ENCODE measurements at regions not wholly inside any gene's neighbourhood (a gene's known extent, or its start where the extent isn't known, plus 50 kb on each side); places are given as distances from the start of the nearest gene placed in this dataset.
A peak's percentile ranks its signal among the peaks of the same experiment; 100 is the strongest.

DNA sequence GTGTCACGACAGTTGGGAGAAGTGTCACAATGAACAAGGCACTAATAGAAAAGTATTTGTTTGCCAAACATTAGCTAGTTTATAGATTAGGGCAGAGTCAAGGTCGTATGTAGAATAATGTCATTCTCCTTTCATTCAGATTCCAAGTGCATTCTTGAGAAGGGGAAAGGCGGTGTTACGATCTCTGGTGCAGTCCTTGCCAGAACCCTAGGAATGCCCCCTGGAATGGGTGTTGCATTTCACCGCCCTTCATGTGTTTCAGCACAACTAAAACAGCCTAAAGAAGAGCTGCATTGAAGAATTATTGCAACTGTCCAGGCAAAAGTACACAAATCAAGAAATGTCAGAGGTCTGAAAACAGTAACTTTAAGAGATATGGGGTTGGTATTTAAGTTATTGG is 721.0 kb upstream of the WWC1 start (continued):
- TF ChIP-seq, protein P1, sequence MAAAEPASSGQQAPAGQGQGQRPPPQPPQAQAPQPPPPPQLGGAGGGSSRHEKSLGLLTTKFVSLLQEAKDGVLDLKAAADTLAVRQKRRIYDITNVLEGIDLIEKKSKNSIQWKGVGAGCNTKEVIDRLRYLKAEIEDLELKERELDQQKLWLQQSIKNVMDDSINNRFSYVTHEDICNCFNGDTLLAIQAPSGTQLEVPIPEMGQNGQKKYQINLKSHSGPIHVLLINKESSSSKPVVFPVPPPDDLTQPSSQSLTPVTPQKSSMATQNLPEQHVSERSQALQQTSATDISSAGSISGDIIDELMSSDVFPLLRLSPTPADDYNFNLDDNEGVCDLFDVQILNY (CRISPR knock-in tag; IDR thresholded peaks at IDR 0.05): no peak
- TF ChIP-seq NFE2L1 (CRISPR knock-in tag; IDR thresholded peaks at IDR 0.05): no peak
- TF ChIP-seq SP1 (CRISPR knock-in tag; conservative IDR thresholded peaks at IDR 0.05): no peak
- TF ChIP-seq, protein P2, sequence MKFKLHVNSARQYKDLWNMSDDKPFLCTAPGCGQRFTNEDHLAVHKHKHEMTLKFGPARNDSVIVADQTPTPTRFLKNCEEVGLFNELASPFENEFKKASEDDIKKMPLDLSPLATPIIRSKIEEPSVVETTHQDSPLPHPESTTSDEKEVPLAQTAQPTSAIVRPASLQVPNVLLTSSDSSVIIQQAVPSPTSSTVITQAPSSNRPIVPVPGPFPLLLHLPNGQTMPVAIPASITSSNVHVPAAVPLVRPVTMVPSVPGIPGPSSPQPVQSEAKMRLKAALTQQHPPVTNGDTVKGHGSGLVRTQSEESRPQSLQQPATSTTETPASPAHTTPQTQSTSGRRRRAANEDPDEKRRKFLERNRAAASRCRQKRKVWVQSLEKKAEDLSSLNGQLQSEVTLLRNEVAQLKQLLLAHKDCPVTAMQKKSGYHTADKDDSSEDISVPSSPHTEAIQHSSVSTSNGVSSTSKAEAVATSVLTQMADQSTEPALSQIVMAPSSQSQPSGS (CRISPR knock-in tag; IDR thresholded peaks at IDR 0.05; ENCODE audit: borderline replicate concordance, low read depth): no peak
- no peak for TF ChIP-seq ZNF263 (CRISPR knock-in tag; IDR thresholded peaks at IDR 0.05; ENCODE audit: low read depth)
- TF ChIP-seq JUN (CRISPR knock-in tag; IDR thresholded peaks at IDR 0.05): no peak

DNA sequence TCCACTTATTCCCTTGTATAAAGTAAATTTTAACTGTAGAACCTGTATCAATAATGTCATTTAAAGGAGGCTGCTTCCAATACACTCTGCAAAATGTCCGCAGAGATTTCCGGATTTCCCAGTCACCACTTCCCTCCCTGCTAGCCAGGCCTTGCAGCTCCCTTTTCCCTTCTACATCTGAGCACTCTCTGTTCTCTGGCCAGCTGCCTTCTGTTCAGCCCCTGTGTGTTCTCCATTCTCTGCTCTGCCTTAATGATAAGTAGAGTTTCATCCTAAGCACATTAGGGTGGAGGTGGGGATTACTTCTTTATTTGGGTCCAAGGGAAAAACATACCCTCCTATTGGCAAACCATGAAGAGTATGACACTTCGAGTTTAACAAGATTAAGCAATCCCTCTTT is 719.6 kb upstream of the WWC1 start:
- peak overlapping the region; percentile 18; the same call in 1 of the 2 replicates for H3K27ac Mint-ChIP-seq

DNA sequence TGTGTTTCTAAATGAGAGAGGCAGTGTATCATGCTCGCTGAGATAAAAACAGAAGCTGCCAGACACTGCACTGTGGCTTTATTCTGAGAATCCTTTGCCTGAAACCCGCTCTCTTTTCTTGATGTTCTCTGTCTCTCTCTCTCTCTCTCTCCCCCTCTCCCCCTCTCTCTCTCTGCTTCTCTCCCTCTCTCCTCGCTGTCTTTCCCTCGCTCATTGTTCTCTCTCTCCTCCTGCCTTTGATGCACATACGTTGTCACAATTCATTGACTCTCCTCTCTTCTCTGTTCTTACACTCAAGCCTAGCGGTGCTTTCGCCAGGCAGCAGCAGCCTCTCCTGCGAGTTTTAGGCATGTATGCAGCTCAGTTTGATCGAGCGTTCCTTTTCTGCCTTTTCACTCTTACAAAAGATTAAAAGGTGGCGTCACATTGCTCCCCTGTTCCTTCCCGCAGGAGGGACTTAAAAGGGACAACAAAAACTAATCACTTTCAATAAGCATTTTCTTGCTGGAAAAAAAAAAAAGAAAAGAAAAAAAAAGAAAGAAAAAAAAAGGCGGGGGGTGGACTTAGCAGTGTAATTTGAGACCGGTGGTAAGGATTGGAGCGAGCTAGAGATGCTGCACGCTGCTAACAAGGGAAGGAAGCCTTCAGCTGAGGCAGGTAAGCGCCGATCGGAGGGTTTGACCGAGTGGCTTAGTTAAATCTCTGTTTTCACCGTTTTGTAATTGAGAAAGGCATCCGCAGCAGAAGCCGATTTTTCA is 717.9 kb upstream of the WWC1 start:
- CTCF ChIA-PET: interaction anchor here (0.7 to 2.6 kb wide), 9 partner anchors 8 to 543 kb away, joined by 3 to 8 read pairs (median 4); no protein-coding TSS in a partner anchor
- TF ChIP-seq, protein P3, sequence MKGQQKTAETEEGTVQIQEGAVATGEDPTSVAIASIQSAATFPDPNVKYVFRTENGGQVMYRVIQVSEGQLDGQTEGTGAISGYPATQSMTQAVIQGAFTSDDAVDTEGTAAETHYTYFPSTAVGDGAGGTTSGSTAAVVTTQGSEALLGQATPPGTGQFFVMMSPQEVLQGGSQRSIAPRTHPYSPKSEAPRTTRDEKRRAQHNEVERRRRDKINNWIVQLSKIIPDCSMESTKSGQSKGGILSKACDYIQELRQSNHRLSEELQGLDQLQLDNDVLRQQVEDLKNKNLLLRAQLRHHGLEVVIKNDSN (CRISPR knock-in tag; IDR thresholded peaks at IDR 0.05): no peak
- TF ChIP-seq FOXP1 (CRISPR knock-in tag; IDR thresholded peaks at IDR 0.05; ENCODE audit: borderline replicate concordance) (no peak), MXD4 (CRISPR knock-in tag; IDR thresholded peaks at IDR 0.05; ENCODE audit: borderline replicate concordance) (no peak), TEAD4 (CRISPR knock-in tag; IDR thresholded peaks at IDR 0.05) (no peak)
- TF ChIP-seq, protein P4, sequence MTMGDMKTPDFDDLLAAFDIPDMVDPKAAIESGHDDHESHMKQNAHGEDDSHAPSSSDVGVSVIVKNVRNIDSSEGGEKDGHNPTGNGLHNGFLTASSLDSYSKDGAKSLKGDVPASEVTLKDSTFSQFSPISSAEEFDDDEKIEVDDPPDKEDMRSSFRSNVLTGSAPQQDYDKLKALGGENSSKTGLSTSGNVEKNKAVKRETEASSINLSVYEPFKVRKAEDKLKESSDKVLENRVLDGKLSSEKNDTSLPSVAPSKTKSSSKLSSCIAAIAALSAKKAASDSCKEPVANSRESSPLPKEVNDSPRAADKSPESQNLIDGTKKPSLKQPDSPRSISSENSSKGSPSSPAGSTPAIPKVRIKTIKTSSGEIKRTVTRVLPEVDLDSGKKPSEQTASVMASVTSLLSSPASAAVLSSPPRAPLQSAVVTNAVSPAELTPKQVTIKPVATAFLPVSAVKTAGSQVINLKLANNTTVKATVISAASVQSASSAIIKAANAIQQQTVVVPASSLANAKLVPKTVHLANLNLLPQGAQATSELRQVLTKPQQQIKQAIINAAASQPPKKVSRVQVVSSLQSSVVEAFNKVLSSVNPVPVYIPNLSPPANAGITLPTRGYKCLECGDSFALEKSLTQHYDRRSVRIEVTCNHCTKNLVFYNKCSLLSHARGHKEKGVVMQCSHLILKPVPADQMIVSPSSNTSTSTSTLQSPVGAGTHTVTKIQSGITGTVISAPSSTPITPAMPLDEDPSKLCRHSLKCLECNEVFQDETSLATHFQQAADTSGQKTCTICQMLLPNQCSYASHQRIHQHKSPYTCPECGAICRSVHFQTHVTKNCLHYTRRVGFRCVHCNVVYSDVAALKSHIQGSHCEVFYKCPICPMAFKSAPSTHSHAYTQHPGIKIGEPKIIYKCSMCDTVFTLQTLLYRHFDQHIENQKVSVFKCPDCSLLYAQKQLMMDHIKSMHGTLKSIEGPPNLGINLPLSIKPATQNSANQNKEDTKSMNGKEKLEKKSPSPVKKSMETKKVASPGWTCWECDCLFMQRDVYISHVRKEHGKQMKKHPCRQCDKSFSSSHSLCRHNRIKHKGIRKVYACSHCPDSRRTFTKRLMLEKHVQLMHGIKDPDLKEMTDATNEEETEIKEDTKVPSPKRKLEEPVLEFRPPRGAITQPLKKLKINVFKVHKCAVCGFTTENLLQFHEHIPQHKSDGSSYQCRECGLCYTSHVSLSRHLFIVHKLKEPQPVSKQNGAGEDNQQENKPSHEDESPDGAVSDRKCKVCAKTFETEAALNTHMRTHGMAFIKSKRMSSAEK (CRISPR knock-in tag; IDR thresholded peaks at IDR 0.05; ENCODE audit: borderline replicate concordance): no peak
- TF ChIP-seq, protein P5, sequence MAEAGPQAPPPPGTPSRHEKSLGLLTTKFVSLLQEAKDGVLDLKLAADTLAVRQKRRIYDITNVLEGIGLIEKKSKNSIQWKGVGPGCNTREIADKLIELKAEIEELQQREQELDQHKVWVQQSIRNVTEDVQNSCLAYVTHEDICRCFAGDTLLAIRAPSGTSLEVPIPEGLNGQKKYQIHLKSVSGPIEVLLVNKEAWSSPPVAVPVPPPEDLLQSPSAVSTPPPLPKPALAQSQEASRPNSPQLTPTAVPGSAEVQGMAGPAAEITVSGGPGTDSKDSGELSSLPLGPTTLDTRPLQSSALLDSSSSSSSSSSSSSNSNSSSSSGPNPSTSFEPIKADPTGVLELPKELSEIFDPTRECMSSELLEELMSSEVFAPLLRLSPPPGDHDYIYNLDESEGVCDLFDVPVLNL (CRISPR knock-in tag; IDR thresholded peaks at IDR 0.05; ENCODE audit: borderline replicate concordance, low read depth): no peak
- TF ChIP-seq, protein P1 (CRISPR knock-in tag; IDR thresholded peaks at IDR 0.05): no peak

More for the DNA sequence above, 719.6 kb upstream of the WWC1 start:
- no peak for ATAC-seq
- CTCF ChIA-PET: interaction anchor here (1.2 to 2.6 kb wide), 2 partner anchors 522 to 541 kb away, joined by 3 to 8 read pairs; no protein-coding TSS in a partner anchor
- Mint-ChIP-seq H3K4me3 (no peak overlapping the region), H3K27me3 (ENCODE audit: low read depth) (no peaks in the 10 kb centered on the region), H3K9me3 (no peaks in the 10 kb centered on the region), H3K36me3 (no peaks in the 10 kb centered on the region), H3K4me1 (peaks cover 73% of the 10 kb centered on the region)
- TF ChIP-seq IRF2 (CRISPR knock-in tag; IDR thresholded peaks at IDR 0.05; ENCODE audit: borderline replicate concordance, low read depth) (no peak), NR1H2 (CRISPR knock-in tag; IDR thresholded peaks at IDR 0.05) (no peak), ZNF138 (CRISPR knock-in tag; conservative IDR thresholded peaks at IDR 0.05) (no peak), JUN (CRISPR knock-in tag; IDR thresholded peaks at IDR 0.05) (no peak), KAT7 (CRISPR knock-in tag; IDR thresholded peaks at IDR 0.05; ENCODE audit: borderline replicate concordance) (no peak), CREM (CRISPR knock-in tag; IDR thresholded peaks at IDR 0.05) (no peak), ZNF423 (CRISPR knock-in tag; IDR thresholded peaks at IDR 0.05) (no peak)
- TF ChIP-seq, protein P6, sequence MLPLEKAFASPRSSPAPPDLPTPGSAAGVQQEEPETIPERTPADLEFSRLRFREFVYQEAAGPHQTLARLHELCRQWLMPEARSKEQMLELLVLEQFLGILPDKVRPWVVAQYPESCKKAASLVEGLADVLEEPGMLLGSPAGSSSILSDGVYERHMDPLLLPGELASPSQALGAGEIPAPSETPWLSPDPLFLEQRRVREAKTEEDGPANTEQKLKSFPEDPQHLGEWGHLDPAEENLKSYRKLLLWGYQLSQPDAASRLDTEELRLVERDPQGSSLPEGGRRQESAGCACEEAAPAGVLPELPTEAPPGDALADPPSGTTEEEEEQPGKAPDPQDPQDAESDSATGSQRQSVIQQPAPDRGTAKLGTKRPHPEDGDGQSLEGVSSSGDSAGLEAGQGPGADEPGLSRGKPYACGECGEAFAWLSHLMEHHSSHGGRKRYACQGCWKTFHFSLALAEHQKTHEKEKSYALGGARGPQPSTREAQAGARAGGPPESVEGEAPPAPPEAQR (CRISPR knock-in tag; IDR thresholded peaks at IDR 0.05): no peak
- TF ChIP-seq, protein P7, sequence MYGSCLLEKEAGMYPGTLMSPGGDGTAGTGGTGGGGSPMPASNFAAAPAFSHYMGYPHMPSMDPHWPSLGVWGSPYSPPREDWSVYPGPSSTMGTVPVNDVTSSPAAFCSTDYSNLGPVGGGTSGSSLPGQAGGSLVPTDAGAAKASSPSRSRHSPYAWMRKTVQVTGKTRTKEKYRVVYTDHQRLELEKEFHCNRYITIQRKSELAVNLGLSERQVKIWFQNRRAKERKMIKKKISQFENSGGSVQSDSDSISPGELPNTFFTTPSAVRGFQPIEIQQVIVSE (CRISPR knock-in tag; IDR thresholded peaks at IDR 0.05; ENCODE audit: borderline replicate concordance): no peak
- POLR2A ChIA-PET: no interaction called here
- no peak for DNase-seq (ENCODE audit: low spot score)

More for the DNA sequence above, 717.9 kb upstream of the WWC1 start:
- POLR2A ChIA-PET: interaction anchor here (0.5 to 0.9 kb wide), 6 partner anchors 14 to 595 kb away, joined by 3 to 8 read pairs (median 4); no protein-coding TSS in a partner anchor
- Mint-ChIP-seq H3K4me3 (peak overlapping the region; percentile 72), H3K9me3 (no peaks in the 10 kb centered on the region), H3K4me1 (peaks cover 84% of the 10 kb centered on the region), H3K36me3 (no peaks in the 10 kb centered on the region), H3K27ac (peak overlapping the region; percentile 97), H3K27me3 (ENCODE audit: low read depth) (no peaks in the 10 kb centered on the region)
- peak; percentile 94 for ATAC-seq
- DNase-seq (ENCODE audit: low spot score): peak; percentile 67
